WTC11 (cell line): ENCODE measurements at regions not wholly inside any gene's neighbourhood (a gene's known extent, or its start where the extent isn't known, plus 50 kb on each side); places are given as distances from the start of the nearest gene placed in this dataset.

Experiments used
- ATAC-seq: fragments of 200-7000 bp; cut with Tn5 transposase; 2 replicates; pipeline ENCODE4 v1.10.0; 2021; ENCODE audit warnings: mild to moderate bottlenecking, moderate library complexity
- CTCF ChIA-PET: fragments of 300-600 bp; sonication (Branson Sonifier 250); formaldehyde crosslinking; loops from one replicate; lab custom pipeline; 2021; ENCODE audit warnings: antibody characterized with exemption; lab: Charles Lee
- POLR2A ChIA-PET: fragments of 350-600 bp; sonication (Branson Sonifier 250); formaldehyde crosslinking; loops from one replicate; lab custom pipeline; 2021; ENCODE audit warnings: antibody characterized with exemption; lab: Charles Lee
- DNase-seq: peaks from one replicate; pipeline ENCODE4 v3.0.0; 2021; ENCODE audit warnings: low spot score
- H3K27ac Mint-ChIP-seq: 2 replicates; pipeline ENCODE4 v1.8.0; 2021; ENCODE audit warnings: mixed read lengths
- H3K27me3 Mint-ChIP-seq: 2 replicates; pipeline ENCODE4 v1.8.0; 2021; ENCODE audit warnings: low read depth, mild to moderate bottlenecking, moderate library complexity, mixed read lengths
- H3K36me3 Mint-ChIP-seq: 2 replicates; pipeline ENCODE4 v1.8.0; 2021; ENCODE audit warnings: mixed read lengths
- H3K4me1 Mint-ChIP-seq: 2 replicates; pipeline ENCODE4 v1.8.0; 2022; ENCODE audit warnings: mixed read lengths
- H3K4me3 Mint-ChIP-seq: 2 replicates; pipeline ENCODE4 v1.8.0; 2021; ENCODE audit warnings: mild to moderate bottlenecking, moderate library complexity, mixed read lengths
- H3K9me3 Mint-ChIP-seq: 2 replicates; pipeline ENCODE4 v1.8.0; 2021; ENCODE audit warnings: mixed read lengths
- ATF1 ChIP-seq: sonication (generic); formaldehyde crosslinking; IDR thresholded peaks from 2 replicates; pipeline ENCODE4 v1.8.1; 2023; ENCODE audit warnings: mild to moderate bottlenecking, moderate library complexity, missing genetic modification reagents
- CBFB ChIP-seq: sonication (generic); formaldehyde crosslinking; IDR thresholded peaks from 2 replicates; pipeline ENCODE4 v1.8.1; 2022; ENCODE audit warnings: mild to moderate bottlenecking, low read depth, missing genetic modification reagents
- MXD4 ChIP-seq: fragments of 250-450 bp; sonication (Bioruptor Pico); IDR thresholded peaks from 2 replicates; pipeline ENCODE4 v1.8.0; 2021; ENCODE audit warnings: mild to moderate bottlenecking, moderate library complexity, borderline replicate concordance
- NFE2L1 ChIP-seq: sonication (generic); formaldehyde crosslinking; IDR thresholded peaks from 2 replicates; pipeline ENCODE4 v1.8.1; 2023; ENCODE audit warnings: missing genetic modification reagents
- NR2C2 ChIP-seq: sonication (generic); formaldehyde crosslinking; IDR thresholded peaks from 2 replicates; pipeline ENCODE4 v1.8.0; 2022; ENCODE audit warnings: mild to moderate bottlenecking, missing genetic modification reagents
- TCF7 ChIP-seq: sonication (generic); formaldehyde crosslinking; IDR thresholded peaks from 2 replicates; pipeline ENCODE4 v1.8.0; 2022; ENCODE audit warnings: mild to moderate bottlenecking, low read depth, missing genetic modification reagents, moderate library complexity
- ZNF121 ChIP-seq: sonication (generic); formaldehyde crosslinking; IDR thresholded peaks from 2 replicates; pipeline ENCODE4 v1.8.0; 2023; ENCODE audit warnings: missing genetic modification reagents
- ZNF138 ChIP-seq: sonication (generic); formaldehyde crosslinking; conservative IDR thresholded peaks from 2 replicates; pipeline ENCODE4 v1.8.1; 2022; ENCODE audit warnings: mild to moderate bottlenecking, moderate library complexity, missing genetic modification reagents
- ZNF416 ChIP-seq: fragments of 250-450 bp; sonication (Bioruptor Pico); IDR thresholded peaks from 2 replicates; pipeline ENCODE4 v1.9.0; 2021; ENCODE audit warnings: mild to moderate bottlenecking, inconsistent platforms
- TF ChIP-seq, protein P1 (sequence below): sonication (generic); formaldehyde crosslinking; IDR thresholded peaks from 2 replicates; pipeline ENCODE4 v1.8.0; 2022; ENCODE audit warnings: mild to moderate bottlenecking, missing genetic modification reagents
- TF ChIP-seq, protein P2 (sequence below): fragments of 250-450 bp; sonication (Bioruptor Pico); IDR thresholded peaks from 2 replicates; pipeline ENCODE4 v1.9.0; 2021; ENCODE audit warnings: moderate library complexity, mild to moderate bottlenecking, inconsistent platforms, borderline replicate concordance
- TF ChIP-seq, protein P3 (sequence below): sonication (generic); formaldehyde crosslinking; IDR thresholded peaks from 2 replicates; pipeline ENCODE4 v1.8.1; 2023; ENCODE audit warnings: mild to moderate bottlenecking, missing genetic modification reagents, borderline replicate concordance
- TF ChIP-seq, protein P4 (sequence below): sonication (generic); formaldehyde crosslinking; IDR thresholded peaks from 2 replicates; pipeline ENCODE4 v1.8.1; 2023; ENCODE audit warnings: mild to moderate bottlenecking, moderate library complexity, missing genetic modification reagents
- TF ChIP-seq, protein P5 (sequence below): sonication (generic); formaldehyde crosslinking; IDR thresholded peaks from 2 replicates; pipeline ENCODE4 v1.8.1; 2023; ENCODE audit warnings: mild to moderate bottlenecking, missing genetic modification reagents, moderate library complexity
- TF ChIP-seq, protein P6 (sequence below): fragments of 250-450 bp; sonication (Bioruptor Pico); IDR thresholded peaks from 2 replicates; pipeline ENCODE4 v2.1.2; 2022; ENCODE audit warnings: mild to moderate bottlenecking, moderate library complexity
- TF ChIP-seq, protein P7 (sequence below): sonication (generic); formaldehyde crosslinking; IDR thresholded peaks from 2 replicates; pipeline ENCODE4 v1.8.1; 2023; ENCODE audit warnings: mild to moderate bottlenecking, missing genetic modification reagents
- TF ChIP-seq, protein P8 (sequence below): sonication (generic); formaldehyde crosslinking; IDR thresholded peaks from 2 replicates; pipeline ENCODE4 v1.8.0; 2022; ENCODE audit warnings: mild to moderate bottlenecking, missing genetic modification reagents

DNA sequence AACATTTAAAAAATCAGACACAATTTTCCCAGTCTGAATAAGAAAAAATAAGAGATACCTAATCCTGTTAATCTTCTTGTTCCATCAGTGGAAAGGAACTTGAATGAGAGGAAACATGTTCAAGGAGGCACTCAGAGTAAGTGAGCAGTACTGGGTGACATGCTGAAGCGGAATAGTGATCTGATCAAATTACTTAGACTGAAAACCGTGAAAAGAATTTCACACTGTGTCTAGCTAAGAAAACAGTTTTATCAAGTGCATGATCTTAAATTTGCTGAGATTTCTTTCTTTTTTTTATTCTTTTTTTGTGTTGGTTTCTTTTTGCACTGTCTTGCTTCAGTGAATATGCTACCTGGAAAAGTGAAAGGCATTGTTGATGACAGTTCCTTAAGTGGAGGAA is 249.5 kb upstream of the SLC10A2 start:
- ChIA-PET CTCF (no interaction called here), POLR2A (no interaction called here)
- TF ChIP-seq ZNF138 (CRISPR knock-in tag) (no peak), ZNF121 (CRISPR knock-in tag) (no peak), MXD4 (CRISPR knock-in tag) (no peak), NR2C2 (CRISPR knock-in tag) (no peak), NFE2L1 (CRISPR knock-in tag) (no peak)
- TF ChIP-seq, protein P1, sequence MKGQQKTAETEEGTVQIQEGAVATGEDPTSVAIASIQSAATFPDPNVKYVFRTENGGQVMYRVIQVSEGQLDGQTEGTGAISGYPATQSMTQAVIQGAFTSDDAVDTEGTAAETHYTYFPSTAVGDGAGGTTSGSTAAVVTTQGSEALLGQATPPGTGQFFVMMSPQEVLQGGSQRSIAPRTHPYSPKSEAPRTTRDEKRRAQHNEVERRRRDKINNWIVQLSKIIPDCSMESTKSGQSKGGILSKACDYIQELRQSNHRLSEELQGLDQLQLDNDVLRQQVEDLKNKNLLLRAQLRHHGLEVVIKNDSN (CRISPR knock-in tag) = no peak
- TF ChIP-seq, protein P2, sequence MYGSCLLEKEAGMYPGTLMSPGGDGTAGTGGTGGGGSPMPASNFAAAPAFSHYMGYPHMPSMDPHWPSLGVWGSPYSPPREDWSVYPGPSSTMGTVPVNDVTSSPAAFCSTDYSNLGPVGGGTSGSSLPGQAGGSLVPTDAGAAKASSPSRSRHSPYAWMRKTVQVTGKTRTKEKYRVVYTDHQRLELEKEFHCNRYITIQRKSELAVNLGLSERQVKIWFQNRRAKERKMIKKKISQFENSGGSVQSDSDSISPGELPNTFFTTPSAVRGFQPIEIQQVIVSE (CRISPR knock-in tag) = no peak
- TF ChIP-seq, protein P3, sequence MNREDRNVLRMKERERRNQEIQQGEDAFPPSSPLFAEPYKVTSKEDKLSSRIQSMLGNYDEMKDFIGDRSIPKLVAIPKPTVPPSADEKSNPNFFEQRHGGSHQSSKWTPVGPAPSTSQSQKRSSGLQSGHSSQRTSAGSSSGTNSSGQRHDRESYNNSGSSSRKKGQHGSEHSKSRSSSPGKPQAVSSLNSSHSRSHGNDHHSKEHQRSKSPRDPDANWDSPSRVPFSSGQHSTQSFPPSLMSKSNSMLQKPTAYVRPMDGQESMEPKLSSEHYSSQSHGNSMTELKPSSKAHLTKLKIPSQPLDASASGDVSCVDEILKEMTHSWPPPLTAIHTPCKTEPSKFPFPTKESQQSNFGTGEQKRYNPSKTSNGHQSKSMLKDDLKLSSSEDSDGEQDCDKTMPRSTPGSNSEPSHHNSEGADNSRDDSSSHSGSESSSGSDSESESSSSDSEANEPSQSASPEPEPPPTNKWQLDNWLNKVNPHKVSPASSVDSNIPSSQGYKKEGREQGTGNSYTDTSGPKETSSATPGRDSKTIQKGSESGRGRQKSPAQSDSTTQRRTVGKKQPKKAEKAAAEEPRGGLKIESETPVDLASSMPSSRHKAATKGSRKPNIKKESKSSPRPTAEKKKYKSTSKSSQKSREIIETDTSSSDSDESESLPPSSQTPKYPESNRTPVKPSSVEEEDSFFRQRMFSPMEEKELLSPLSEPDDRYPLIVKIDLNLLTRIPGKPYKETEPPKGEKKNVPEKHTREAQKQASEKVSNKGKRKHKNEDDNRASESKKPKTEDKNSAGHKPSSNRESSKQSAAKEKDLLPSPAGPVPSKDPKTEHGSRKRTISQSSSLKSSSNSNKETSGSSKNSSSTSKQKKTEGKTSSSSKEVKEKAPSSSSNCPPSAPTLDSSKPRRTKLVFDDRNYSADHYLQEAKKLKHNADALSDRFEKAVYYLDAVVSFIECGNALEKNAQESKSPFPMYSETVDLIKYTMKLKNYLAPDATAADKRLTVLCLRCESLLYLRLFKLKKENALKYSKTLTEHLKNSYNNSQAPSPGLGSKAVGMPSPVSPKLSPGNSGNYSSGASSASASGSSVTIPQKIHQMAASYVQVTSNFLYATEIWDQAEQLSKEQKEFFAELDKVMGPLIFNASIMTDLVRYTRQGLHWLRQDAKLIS (CRISPR knock-in tag) = no peak
- TF ChIP-seq, protein P4, sequence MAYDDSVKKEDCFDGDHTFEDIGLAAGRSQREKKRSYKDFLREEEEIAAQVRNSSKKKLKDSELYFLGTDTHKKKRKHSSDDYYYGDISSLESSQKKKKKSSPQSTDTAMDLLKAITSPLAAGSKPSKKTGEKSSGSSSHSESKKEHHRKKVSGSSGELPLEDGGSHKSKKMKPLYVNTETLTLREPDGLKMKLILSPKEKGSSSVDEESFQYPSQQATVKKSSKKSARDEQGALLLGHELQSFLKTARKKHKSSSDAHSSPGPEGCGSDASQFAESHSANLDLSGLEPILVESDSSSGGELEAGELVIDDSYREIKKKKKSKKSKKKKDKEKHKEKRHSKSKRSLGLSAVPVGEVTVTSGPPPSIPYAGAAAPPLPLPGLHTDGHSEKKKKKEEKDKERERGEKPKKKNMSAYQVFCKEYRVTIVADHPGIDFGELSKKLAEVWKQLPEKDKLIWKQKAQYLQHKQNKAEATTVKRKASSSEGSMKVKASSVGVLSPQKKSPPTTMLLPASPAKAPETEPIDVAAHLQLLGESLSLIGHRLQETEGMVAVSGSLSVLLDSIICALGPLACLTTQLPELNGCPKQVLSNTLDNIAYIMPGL (CRISPR knock-in tag) = no peak
- TF ChIP-seq, protein P5, sequence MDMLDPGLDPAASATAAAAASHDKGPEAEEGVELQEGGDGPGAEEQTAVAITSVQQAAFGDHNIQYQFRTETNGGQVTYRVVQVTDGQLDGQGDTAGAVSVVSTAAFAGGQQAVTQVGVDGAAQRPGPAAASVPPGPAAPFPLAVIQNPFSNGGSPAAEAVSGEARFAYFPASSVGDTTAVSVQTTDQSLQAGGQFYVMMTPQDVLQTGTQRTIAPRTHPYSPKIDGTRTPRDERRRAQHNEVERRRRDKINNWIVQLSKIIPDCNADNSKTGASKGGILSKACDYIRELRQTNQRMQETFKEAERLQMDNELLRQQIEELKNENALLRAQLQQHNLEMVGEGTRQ (CRISPR knock-in tag) = no peak
- ATAC-seq = no peak
- Mint-ChIP-seq H3K4me3 (no peak overlapping the region), H3K9me3 (peaks cover 10% of the 10 kb centered on the region), H3K27ac (no peak overlapping the region), H3K27me3 (no peaks in the 10 kb centered on the region), H3K4me1 (no peaks in the 10 kb centered on the region), H3K36me3 (no peaks in the 10 kb centered on the region)
- no peak for DNase-seq

DNA sequence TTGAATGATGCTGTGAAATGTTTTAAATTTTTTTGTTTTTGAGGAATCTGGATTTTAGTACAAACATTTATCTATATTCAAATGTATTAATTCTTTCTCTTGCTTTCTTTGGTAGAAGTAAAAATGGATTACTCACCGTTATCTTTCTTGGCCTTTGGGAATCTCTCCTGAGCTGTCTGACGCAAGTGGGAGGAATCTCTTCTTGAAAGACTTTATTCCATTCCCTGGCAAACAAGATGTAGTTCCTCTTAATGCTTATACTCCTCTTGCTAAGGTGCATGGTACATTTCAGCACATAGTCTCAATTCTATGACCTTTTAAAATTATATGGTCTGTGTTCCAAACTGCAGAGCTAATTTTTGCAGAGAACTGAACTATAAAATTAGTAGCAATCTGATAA is 246.2 kb upstream of the SLC10A2 start:
- no peaks in the 10 kb centered on the region for H3K36me3 Mint-ChIP-seq
- peaks cover 6% of the 10 kb centered on the region for H3K4me1 Mint-ChIP-seq
- no peaks in the 10 kb centered on the region for H3K27me3 Mint-ChIP-seq
- H3K9me3 Mint-ChIP-seq = 0 out of 2 replicates have a peak, but pooled peaks cover 3% of the 10 kb centered on the region
- CTCF ChIA-PET = no interaction called here
- no peak for ATAC-seq
- POLR2A ChIA-PET = no interaction called here
- H3K27ac Mint-ChIP-seq = no peak overlapping the region
- DNase-seq = no peak
- H3K4me3 Mint-ChIP-seq = no peak overlapping the region
- TF ChIP-seq, protein P6, sequence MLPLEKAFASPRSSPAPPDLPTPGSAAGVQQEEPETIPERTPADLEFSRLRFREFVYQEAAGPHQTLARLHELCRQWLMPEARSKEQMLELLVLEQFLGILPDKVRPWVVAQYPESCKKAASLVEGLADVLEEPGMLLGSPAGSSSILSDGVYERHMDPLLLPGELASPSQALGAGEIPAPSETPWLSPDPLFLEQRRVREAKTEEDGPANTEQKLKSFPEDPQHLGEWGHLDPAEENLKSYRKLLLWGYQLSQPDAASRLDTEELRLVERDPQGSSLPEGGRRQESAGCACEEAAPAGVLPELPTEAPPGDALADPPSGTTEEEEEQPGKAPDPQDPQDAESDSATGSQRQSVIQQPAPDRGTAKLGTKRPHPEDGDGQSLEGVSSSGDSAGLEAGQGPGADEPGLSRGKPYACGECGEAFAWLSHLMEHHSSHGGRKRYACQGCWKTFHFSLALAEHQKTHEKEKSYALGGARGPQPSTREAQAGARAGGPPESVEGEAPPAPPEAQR (CRISPR knock-in tag) = no peak
- TF ChIP-seq ZNF138 (CRISPR knock-in tag) (no peak), TCF7 (CRISPR knock-in tag) (no peak), CBFB (CRISPR knock-in tag) (no peak), ATF1 (CRISPR knock-in tag) (no peak), ZNF416 (no peak)
- TF ChIP-seq, protein P3 (CRISPR knock-in tag) = no peak
- TF ChIP-seq, protein P7, sequence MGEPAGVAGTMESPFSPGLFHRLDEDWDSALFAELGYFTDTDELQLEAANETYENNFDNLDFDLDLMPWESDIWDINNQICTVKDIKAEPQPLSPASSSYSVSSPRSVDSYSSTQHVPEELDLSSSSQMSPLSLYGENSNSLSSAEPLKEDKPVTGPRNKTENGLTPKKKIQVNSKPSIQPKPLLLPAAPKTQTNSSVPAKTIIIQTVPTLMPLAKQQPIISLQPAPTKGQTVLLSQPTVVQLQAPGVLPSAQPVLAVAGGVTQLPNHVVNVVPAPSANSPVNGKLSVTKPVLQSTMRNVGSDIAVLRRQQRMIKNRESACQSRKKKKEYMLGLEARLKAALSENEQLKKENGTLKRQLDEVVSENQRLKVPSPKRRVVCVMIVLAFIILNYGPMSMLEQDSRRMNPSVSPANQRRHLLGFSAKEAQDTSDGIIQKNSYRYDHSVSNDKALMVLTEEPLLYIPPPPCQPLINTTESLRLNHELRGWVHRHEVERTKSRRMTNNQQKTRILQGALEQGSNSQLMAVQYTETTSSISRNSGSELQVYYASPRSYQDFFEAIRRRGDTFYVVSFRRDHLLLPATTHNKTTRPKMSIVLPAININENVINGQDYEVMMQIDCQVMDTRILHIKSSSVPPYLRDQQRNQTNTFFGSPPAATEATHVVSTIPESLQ (CRISPR knock-in tag) = no peak
- TF ChIP-seq, protein P8, sequence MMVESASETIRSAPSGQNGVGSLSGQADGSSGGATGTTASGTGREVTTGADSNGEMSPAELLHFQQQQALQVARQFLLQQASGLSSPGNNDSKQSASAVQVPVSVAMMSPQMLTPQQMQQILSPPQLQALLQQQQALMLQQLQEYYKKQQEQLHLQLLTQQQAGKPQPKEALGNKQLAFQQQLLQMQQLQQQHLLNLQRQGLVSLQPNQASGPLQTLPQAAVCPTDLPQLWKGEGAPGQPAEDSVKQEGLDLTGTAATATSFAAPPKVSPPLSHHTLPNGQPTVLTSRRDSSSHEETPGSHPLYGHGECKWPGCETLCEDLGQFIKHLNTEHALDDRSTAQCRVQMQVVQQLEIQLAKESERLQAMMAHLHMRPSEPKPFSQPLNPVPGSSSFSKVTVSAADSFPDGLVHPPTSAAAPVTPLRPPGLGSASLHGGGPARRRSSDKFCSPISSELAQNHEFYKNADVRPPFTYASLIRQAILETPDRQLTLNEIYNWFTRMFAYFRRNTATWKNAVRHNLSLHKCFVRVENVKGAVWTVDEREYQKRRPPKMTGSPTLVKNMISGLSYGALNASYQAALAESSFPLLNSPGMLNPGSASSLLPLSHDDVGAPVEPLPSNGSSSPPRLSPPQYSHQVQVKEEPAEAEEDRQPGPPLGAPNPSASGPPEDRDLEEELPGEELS = no peak
